ENCODE measurements at regions not wholly inside any gene's neighbourhood (a gene's known extent, or its start where the extent isn't known, plus 50 kb on each side); places are given as distances from the start of the nearest gene placed in this dataset.

GRCh38 chr16:85253084-85253941, 141.0 kb upstream of the CIBAR2 start (continued):
- no peak for TF ChIP-seq ZNF639 (CRISPR knock-in tag; conservative IDR thresholded peaks at IDR 0.05)
- no peak for TF ChIP-seq PAXIP1 (CRISPR knock-in tag; conservative IDR thresholded peaks at IDR 0.05)
- peak; percentile 50; the same call in 1 of the 2 replicates for TF ChIP-seq ZFY (CRISPR knock-in tag; IDR thresholded peaks at IDR 0.05)
- peak; percentile 46; the same call in 1 of the 2 replicates for TF ChIP-seq ZNF687 (CRISPR knock-in tag; IDR thresholded peaks at IDR 0.05)
- TF ChIP-seq MAZ (IDR thresholded peaks at IDR 0.05; ENCODE audit: borderline replicate concordance, low read depth, low read length): no peak
- peak; percentile 67 for TF ChIP-seq MAZ (CRISPR knock-in tag; IDR thresholded peaks at IDR 0.05; ENCODE audit: low read depth)
- peak; percentile 73 for TF ChIP-seq RAD21 (CRISPR knock-in tag; IDR thresholded peaks at IDR 0.05)
- TF ChIP-seq ARNTL (CRISPR knock-in tag; IDR thresholded peaks at IDR 0.05): no peak
- TF ChIP-seq PRDM15 (CRISPR knock-in tag; IDR thresholded peaks at IDR 0.05): no peak
- peak; percentile 33; the same call in 1 of the 2 replicates for TF ChIP-seq TBX2 (CRISPR knock-in tag; IDR thresholded peaks at IDR 0.05; ENCODE audit: borderline replicate concordance)
- no peak for TF ChIP-seq SUZ12 (IDR thresholded peaks at IDR 0.05; ENCODE audit: low read depth, low read length)
- no peak for TF ChIP-seq ZNF3 (CRISPR knock-in tag; IDR thresholded peaks at IDR 0.05)
- TF ChIP-seq NFKB2 (CRISPR knock-in tag; IDR thresholded peaks at IDR 0.05; ENCODE audit: borderline replicate concordance): 0 out of 2 replicates have a peak, but pooled peaks have one; percentile 29
- TF ChIP-seq ZFX (CRISPR knock-in tag; IDR thresholded peaks at IDR 0.05; ENCODE audit: low read depth): peak; percentile 67
- no peak for TF ChIP-seq NONO (IDR thresholded peaks at IDR 0.05)
- TF ChIP-seq NONO (CRISPR knock-in tag; conservative IDR thresholded peaks at IDR 0.05): peak; percentile 33; the same call in 1 of the 2 replicates
